Activated CD4-positive, alpha-beta T cell treated with anti-CD3 and anti-CD28 coated beads, Interleukin-2, Interleukin-4, amounts not matched to agents 100 ng/mL and 50 ng/mL, durations not matched to agents 16 hours and 8 hours (primary cell): ENCODE measurements at regions not wholly inside any gene's neighbourhood (a gene's known extent, or its start where the extent isn't known, plus 50 kb on each side); places are given as distances from the start of the nearest gene placed in this dataset.
A peak's percentile ranks its signal among the peaks of the same experiment; 100 is the strongest.

ENCODE experiments used
- DNase-seq: peaks from one replicate; pipeline ENCODE4 v3.0.0-alpha.2; 2020; ENCODE audit warnings: low spot score

DNA sequence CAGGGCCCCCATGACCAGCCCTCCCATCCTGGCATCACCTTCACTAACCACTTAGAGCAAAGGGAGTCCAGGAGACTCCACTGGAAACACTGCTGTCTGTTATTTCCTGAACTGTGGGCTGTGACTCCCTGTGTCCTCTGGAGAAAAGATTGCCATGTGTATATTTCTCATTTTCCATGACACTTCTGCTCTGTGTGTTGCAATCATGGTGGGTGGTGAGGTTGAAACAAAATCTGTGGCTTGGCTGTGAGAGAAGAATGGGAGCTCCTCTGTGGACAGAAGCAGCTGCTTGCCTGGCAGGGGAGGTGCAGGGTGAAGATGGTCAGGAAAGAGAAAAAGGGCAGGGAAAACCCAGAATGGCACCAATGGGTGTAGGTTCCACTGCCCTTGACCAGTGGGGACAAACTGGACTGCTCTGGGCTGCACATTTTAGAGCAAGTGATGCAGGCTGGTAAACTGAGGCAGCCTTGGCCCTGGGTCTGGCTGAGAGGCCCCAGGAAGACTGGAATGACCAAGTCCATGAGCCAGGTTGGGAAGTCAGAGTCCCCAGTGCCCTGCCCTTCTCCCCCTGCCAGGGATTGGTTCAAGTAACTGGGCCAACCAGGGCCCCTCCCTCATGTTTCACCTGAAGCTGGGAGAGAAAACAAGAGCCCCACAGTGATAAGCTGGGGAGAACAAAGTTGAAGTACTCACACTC is 314.3 kb downstream of the C16orf95 start:
- DNase-seq: no peak

DNA sequence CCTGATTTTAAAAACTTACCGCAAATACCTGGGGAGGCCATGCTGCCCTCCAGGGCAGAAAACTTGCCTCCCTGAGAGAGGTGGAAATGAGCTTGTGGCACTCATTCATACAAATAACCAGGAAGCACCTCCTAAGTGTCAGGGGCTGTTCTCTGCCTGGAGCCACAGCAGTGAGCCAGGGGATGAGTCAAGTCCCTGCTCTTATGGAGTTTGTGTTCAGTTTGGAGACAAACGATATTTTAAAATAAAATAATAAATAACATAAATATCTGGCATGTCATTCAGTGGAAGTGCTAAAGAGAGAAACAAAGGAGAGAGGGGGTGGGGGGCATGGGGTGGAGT is 313.8 kb downstream of the C16orf95 start:
- DNase-seq: no peak

- DNase-seq: no peak
Observed at GRCh38 chr16:87006021-87006420, 311.2 kb downstream of the C16orf95 start.

DNA sequence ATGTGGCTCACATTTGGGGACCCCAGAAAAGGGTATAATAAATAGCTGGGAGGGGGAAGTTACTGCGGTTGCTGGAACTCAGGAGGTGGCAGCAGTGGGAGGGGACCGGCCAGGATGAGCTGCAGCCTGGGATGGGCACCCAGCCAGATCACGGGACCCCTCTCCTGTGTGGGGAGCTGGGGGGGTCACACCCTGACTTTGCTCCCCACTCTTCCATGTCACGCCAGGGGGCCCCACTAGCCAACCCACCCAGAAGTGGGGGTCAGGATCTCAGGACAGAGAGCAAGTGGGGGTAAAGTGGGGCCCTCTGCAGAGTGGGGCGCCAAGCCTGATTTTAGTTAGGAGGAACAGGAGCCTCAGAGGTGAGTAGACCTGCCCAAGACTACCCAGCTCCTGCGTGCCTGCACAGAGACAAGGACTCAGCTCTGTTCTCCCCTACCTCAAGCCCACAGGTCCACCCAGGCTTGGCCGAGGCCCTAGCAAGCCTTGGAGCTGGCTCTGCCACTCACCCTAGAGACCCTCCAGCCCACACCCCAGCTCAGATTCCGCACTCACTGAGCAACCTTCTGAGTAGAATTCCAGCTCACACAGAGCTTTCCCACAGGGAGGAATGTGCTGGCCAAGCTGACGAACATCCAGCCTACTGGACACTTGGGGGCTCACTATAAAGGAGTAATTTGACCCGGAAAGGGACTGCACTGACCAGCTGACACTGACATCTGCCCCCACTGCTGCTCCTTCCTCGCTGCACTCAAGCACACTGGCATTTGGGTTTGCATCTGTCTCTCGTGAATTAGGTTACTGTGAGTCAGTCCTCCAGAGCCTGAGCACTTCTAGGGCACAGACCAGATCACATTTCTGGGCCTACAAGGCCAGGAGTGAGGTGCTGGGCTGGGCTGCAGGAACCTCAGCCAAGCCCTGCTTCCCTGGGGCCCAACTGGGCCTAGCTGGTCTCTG is 310.1 kb downstream of the C16orf95 start:
- no peak for DNase-seq

DNA sequence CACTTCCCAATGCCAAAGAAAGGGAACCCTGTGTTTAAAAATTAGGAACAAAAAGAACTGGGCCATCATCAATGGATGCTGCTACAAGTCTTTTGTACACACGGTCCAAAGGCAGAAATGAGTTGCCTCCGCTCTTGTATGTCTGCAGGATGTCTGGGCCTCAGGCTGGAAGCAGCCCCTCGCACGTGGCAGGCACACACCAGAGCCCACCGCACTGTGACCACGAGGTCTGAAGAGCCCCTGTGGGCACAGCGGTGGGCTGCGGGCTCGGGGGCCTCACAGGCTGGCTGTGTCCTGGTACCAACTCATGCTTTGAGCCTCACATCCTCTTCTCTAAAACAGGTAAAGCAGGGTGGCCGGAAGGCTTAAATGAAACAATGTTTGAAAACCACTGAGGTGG is 309.3 kb downstream of the C16orf95 start:
- DNase-seq: no peak

- DNase-seq: no peak
Observed at GRCh38 chr16:87008664-87009063, 308.5 kb downstream of the C16orf95 start.

- no peak for DNase-seq
Observed at GRCh38 chr16:87012954-87013938, 303.9 kb downstream of the C16orf95 start.

- DNase-seq: no peak
Observed at GRCh38 chr16:87014112-87014511, 303.1 kb downstream of the C16orf95 start.

- DNase-seq: no peak
Observed at GRCh38 chr16:87015021-87015420, 302.2 kb downstream of the C16orf95 start.

GRCh38 chr16:87016046-87017035 is 300.9 kb downstream of the C16orf95 start:
- no peak for DNase-seq

GRCh38 chr16:87017371-87018012 is 299.7 kb downstream of the C16orf95 start:
- DNase-seq: peak; percentile 4

DNA sequence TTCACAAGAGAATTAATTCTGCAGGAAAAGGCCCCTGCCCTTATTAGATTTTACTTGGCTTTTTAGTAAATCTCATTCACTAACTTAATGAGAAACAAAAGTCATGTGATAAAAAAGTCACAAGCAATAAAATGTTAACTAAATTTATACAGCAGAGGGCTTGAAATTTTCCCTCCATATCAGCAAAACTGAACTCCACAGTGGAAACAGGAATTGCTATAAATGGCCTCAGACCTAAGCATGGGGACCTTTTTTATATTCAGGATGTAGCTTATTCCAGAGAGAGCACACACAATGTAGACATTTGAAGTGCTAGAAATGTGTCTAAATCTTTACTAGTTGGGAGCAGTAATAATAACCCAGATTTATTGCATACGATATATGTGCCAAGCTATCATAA is 291.5 kb downstream of the C16orf95 start:
- DNase-seq: no peak

DNA sequence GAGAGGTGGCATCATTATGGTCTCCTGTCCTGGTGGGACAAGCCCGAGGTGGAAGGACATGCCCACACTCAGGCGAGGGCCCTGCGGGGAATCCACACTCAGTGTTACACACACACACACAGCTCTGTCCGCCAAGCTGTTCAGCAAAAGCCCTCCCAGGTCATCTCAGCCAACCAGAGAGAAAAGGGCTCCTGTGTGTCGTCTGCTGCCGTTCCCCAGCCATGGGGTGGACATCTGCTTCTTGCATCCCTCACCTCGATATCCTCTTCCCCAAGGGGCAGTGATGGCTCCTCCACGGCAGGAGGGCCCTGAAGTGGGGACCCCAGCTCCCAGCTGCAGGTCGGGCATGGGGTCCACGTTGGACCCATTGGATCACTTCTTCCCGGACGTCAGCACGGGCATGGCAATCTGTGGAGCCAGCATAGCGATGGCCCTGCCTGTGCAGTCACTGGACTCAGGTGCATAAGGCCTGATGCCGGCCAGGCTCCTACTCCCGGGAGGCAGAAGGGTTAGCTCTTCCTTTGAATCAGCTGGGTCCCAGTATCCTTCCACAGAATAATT is 290.1 kb downstream of the C16orf95 start:
- no peak for DNase-seq

DNA sequence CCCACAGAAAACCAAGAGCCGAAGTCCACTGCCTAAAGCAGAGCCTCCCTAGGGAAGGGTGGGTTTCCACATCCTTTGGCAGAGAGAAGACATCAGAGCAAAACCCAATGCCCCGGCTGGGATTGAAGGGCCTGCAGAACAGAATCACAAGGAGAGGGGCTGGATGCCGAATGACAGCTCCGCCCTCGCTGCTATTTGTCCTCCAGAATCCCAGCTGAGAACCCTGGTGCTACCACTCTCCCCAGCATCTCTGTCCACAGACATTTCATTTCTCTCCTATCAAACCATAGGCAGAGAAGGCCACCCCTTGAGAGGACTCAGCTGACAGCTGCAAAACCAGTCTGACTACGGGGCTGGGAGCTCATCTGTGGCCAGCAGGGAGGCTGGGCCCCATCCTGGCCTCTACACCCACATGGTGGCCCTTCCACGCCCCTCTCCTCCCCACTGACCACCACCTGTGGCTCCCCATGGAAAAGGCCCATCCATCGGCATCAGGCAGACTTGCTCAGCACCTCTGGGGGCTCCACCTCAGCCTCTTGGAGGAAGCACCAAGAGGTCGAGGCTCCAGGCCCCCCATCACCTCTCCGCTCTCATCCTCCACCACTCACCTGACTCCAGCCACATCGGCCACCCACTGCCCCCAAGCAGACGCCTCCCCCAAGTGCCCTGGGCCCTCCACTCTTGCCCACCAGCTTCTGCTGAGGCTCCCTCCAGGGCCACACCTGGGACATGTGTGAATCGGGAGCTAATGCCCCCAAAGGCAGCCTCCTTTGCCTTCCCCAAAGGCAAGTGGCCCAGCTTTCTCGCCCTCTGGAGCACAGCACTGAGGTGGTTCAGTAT is 288.5 kb downstream of the C16orf95 start:
- no peak for DNase-seq

GRCh38 chr16:87032554-87032953 is 284.6 kb downstream of the C16orf95 start:
- no peak for DNase-seq

- DNase-seq: no peak
Observed at GRCh38 chr16:87033021-87033471, 284.1 kb downstream of the C16orf95 start.

GRCh38 chr16:87033541-87034300 is 283.5 kb downstream of the C16orf95 start:
- no peak for DNase-seq

DNA sequence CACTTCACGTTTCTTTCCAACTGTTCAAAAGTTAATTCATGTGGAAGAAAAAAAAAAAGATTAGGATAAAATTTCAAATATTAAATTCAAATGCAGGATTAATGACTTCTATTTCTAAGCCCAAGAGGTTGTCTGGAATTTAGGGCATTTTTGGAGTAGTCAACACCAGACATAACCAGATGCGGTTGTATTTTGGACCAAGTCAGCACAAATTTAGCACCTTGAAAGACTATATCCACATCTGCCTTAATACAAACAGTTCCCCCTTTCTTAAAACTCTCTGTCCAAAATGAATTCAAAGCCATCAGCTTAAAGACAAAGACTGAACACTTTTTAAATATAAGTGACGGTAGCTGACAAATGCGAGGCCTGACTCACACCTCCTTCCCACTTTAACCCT is 282.9 kb downstream of the C16orf95 start:
- DNase-seq: no peak
